Frontal cortex (tissue), 3 donors: ENCODE measurements at regions not wholly inside any gene's neighbourhood (a gene's known extent, or its start where the extent isn't known, plus 50 kb on each side); places are given as distances from the start of the nearest gene placed in this dataset.
"Not testable (repeated sequence)": the region's sequence is repeated elsewhere in the genome, so short reads cannot be mapped to it uniquely, and the experiment has no call there.

Experiments used
- DNase-seq, 2 donors: peaks; one replicate each; pipeline ENCODE4 v3.0.0; 2012; ENCODE audit warnings: low spot score in 2 of 2
- FAIRE-seq: peaks from 2 replicates; lab custom pipeline; 2012; peaks lifted over from hg19 to GRCh38; lab: Jason Lieb, UNC
- donor health status: control.
- donor health status: control.
- donor health status: control.

GRCh38 chr11:23313001-23313400 lies 452.7 kb upstream of the CCDC179 start:
- FAIRE-seq (no peak), DNase-seq (no peak)

GRCh38 chr11:23314162-23314561 lies 453.9 kb upstream of the CCDC179 start:
- FAIRE-seq (no peak), DNase-seq (no peak)

- FAIRE-seq: peak; percentile 78
These were observed 455.0 kb upstream of the CCDC179 start for GRCh38 chr11:23315286-23315685.

GRCh38 chr11:23317816-23318215 lies 457.5 kb upstream of the CCDC179 start:
- DNase-seq (no peak), FAIRE-seq (no peak)

More at GRCh38 chr11:23315286-23315685, 455.0 kb upstream of the CCDC179 start:
- DNase-seq: no peak

- no peak for DNase-seq
- FAIRE-seq: no peak
These were observed 458.4 kb upstream of the CCDC179 start for GRCh38 chr11:23318670-23319069.

- DNase-seq (no peak), FAIRE-seq (no peak)
These were observed 459.9 kb upstream of the CCDC179 start for GRCh38 chr11:23320131-23320530.

- not testable (repeated sequence) for DNase-seq, FAIRE-seq
These were observed 475.3 kb upstream of the CCDC179 start for GRCh38 chr11:23335586-23335985.

GRCh38 chr11:23336961-23337360 lies 476.7 kb upstream of the CCDC179 start:
- DNase-seq (no peak), FAIRE-seq (no peak)

- FAIRE-seq (no peak), DNase-seq (no peak)
These were observed 493.3 kb upstream of the CCDC179 start for GRCh38 chr11:23353611-23354010.

- DNase-seq: no peak
- FAIRE-seq: no peak
These were observed 499.0 kb upstream of the CCDC179 start for GRCh38 chr11:23359297-23359696.

- FAIRE-seq (no peak), DNase-seq (no peak)
These were observed 503.8 kb upstream of the CCDC179 start for GRCh38 chr11:23364076-23364475.

GRCh38 chr11:23370580-23371275 lies 510.5 kb upstream of the CCDC179 start:
- DNase-seq (no peak), FAIRE-seq (no peak)

GRCh38 chr11:23377909-23378308 lies 517.6 kb upstream of the CCDC179 start:
- DNase-seq (no peak), FAIRE-seq (no peak)

GRCh38 chr11:23391031-23391430 lies 530.8 kb upstream of the CCDC179 start:
- FAIRE-seq (no peak), DNase-seq (no peak)

- FAIRE-seq (no peak), DNase-seq (no peak)
These were observed 537.8 kb upstream of the CCDC179 start for GRCh38 chr11:23398052-23398451.

- FAIRE-seq: no peak
- DNase-seq: no peak
These were observed 539.7 kb upstream of the CCDC179 start for GRCh38 chr11:23399995-23400394.

GRCh38 chr11:23403210-23404185 lies 543.2 kb upstream of the CCDC179 start:
- no peak for FAIRE-seq
- no peak for DNase-seq

GRCh38 chr11:23404225-23405160 lies 544.2 kb upstream of the CCDC179 start:
- FAIRE-seq: no peak
- DNase-seq: no peak

GRCh38 chr11:23405350-23405937 lies 545.2 kb upstream of the CCDC179 start:
- DNase-seq (no peak), FAIRE-seq (no peak)
